D721Med (cell line): ENCODE measurements at regions not wholly inside any gene's neighbourhood (a gene's known extent, or its start where the extent isn't known, plus 50 kb on each side); places are given as distances from the start of the nearest gene placed in this dataset.

ENCODE experiments used
- DNase-seq: peaks from one replicate; pipeline ENCODE4 v3.0.0; 2011; ENCODE audit warnings: low spot score; ENCODE audit not compliant: insufficient read length
- FAIRE-seq: peaks from 2 replicates; lab custom pipeline; 2011; peaks lifted over from hg19 to GRCh38; lab: Jason Lieb, UNC
- TF ChIP-seq, protein P1 (sequence below): IDR thresholded peaks from 2 replicates; pipeline ENCODE4 v1.5.1; 2012; ENCODE audit warnings: mild to moderate bottlenecking, control low read depth; ENCODE audit not compliant: insufficient read depth; ENCODE audit errors: missing control alignments

DNA sequence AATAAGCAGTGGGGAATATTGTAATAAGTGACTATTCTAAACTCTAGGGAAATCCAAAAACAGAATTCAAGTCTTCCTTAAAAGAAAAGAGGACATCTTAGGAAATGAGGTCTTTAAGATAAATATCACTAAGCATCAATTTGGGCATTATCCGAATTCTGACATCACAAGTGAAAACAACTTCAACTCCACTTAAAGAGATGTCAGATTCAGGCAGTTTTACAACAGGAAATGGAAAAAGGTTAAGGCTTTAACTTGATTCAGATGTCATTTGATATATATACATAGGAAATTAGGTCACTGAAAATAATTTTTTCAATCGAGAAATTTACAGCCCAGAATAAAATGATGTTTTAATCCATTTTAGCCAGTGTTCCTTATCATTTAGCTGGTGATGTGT is 435.4 kb downstream of the SETD4 start:
- TF ChIP-seq, protein P1, sequence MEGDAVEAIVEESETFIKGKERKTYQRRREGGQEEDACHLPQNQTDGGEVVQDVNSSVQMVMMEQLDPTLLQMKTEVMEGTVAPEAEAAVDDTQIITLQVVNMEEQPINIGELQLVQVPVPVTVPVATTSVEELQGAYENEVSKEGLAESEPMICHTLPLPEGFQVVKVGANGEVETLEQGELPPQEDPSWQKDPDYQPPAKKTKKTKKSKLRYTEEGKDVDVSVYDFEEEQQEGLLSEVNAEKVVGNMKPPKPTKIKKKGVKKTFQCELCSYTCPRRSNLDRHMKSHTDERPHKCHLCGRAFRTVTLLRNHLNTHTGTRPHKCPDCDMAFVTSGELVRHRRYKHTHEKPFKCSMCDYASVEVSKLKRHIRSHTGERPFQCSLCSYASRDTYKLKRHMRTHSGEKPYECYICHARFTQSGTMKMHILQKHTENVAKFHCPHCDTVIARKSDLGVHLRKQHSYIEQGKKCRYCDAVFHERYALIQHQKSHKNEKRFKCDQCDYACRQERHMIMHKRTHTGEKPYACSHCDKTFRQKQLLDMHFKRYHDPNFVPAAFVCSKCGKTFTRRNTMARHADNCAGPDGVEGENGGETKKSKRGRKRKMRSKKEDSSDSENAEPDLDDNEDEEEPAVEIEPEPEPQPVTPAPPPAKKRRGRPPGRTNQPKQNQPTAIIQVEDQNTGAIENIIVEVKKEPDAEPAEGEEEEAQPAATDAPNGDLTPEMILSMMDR = no peak
- no peak for DNase-seq
- FAIRE-seq = no peak

DNA sequence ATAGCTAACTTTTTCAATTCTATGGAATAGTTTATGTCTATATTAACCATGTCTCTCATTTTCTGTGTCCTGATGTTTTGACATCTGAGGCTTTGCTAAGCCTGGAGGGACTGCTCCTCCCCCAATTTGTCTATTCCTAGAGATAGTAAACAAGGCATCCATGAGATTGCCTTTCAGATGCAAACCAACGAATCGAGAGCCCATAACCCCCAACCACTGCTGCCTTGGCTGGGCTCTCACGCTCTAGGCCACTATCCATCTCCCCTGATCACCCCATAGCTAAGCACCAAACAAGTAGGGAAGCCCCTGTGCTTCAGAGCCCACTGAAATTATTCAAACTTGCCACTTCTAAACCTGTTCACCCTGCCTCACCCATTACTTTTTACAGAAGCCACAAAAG is 437.7 kb downstream of the SETD4 start:
- no peak for DNase-seq
- no peak for FAIRE-seq
- TF ChIP-seq, protein P1 = no peak

DNA sequence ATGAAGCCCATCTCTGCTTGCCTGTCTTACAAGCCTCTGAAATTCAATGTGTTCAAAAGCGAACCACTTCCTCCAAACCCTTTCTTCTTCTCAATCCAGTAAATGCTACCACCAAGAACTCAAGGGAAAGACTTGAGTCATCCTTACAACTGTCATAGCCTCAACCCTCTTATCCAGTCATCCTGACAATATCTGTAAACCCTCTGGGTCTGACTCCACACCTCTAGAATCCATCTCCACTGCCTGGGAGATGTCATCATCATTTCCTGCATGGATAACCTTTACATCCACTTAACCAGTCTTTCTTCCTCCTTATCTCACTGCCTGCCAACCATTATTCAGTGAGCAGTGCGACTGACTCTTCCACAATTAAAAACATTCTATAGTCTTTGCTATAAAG is 441.1 kb downstream of the SETD4 start:
- TF ChIP-seq, protein P1 = no peak
- FAIRE-seq (no peak), DNase-seq (no peak)

DNA sequence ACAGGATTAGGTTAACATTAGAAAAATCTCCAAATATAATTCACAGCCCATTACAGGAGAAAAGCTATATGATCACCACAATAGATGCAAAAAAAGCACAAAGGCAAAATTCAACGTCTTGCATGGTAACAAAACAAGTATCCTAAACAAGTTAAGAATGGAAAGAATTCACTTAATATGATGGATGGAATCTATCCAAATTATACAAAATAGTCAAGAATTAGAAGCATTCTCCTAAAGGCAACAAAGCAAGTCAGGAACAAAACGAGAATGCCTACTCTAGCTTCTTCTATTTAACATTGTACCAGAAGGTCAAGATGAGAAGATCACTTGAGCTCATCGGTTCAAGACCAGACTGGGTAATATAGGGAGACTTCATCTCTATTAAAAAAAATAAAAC is 442.8 kb downstream of the SETD4 start:
- no peak for DNase-seq
- TF ChIP-seq, protein P1 = no peak
- FAIRE-seq = no peak

DNA sequence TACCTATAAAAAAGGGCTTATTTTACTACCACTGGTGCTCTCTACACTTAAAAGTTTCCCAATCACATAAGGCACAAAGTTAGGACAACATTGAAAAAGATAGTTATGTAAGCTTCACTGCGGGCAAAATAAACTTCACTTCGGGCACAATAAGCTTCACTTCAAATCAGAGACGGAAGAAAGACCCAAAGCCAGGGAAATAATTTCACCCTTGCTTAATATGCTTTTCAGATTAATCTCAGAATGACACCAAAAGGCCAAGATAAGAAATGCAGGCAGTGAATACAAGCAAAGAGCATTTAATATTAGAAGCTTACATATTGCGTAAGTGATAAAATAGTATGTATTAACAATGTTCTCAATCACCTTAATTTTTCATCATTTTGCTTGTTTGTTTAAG is 444.2 kb downstream of the SETD4 start:
- FAIRE-seq (no peak), DNase-seq (no peak)
- TF ChIP-seq, protein P1 = no peak

DNA sequence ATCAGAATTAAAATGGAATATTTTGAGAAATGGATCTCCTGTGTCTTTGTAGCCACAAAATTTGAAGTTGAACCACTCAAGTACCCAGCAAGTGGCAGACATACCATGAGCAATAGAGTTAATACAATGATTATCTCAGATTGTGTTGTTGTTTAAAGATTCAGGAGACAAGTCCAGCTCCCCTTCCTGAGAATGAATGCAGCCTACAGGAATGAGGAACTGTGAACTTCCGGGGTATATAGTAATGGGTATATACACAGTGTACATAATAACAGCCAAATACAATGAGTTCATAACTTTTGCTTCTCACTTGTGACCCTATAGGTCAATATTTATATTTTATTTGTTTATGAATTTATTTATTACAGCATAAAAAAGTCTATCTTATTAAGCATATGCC is 445.0 kb downstream of the SETD4 start:
- DNase-seq (no peak), FAIRE-seq (no peak)
- TF ChIP-seq, protein P1 = no peak

DNA sequence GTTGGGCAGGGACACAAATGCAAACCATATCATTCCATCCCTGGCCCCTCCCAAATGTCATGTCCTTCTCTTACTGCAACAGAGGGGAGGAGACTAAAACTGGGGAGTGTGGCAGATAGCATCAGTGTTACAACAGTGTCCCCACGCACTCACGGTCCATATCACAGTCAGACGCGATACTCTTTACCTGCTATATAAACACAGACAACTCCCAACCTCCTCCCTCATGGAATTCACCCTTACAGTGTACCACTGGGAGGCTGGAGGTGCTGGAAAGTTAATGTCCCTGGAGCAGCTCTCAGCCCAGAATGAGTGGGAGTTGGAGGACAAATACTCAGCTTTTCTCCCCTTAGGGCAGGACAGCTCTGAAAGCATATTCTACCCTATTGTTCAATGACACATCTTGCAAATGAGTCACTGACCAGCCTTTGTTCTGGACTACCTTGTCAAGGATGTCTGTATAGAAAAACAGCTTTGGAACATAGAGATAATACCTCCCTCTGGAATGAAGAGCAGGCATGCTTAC is 445.9 kb downstream of the SETD4 start:
- FAIRE-seq = no peak
- TF ChIP-seq, protein P1 = no peak
- DNase-seq = no peak
